Left lung (tissue), 4 donors: ENCODE measurements at regions not wholly inside any gene's neighbourhood (a gene's known extent, or its start where the extent isn't known, plus 50 kb on each side); places are given as distances from the start of the nearest gene placed in this dataset.

Experiments used
- ATAC-seq: fragments of 200-7000 bp; cut with Tn5 transposase; one replicate; pipeline ENCODE4 v1.9.1; 2020; ENCODE audit warnings: moderate library complexity
- DNase-seq, 4 donors: peaks; one replicate each; pipeline ENCODE4 v3.0.0-alpha.2; 2013 to 2020
- H3K27ac ChIP-seq, 2 donors: fragments of 200-600 bp; sonication (generic) in 1 of 2; one replicate each; pipeline versions ENCODE4 v1.5.0 to v1.8.0; 2020 to 2021
- H3K27me3 ChIP-seq, 2 donors: fragments of 200-600 bp; sonication (generic) in 1 of 2; one replicate each; pipeline versions ENCODE4 v1.5.0 to v1.8.0; 2020 to 2021
- H3K36me3 ChIP-seq, 2 donors: fragments of 200-600 bp; sonication (generic) in 1 of 2; one replicate each; pipeline versions ENCODE4 v1.5.0 to v1.8.0; 2020 to 2021
- H3K4me1 ChIP-seq, 2 donors: fragments of 200-600 bp; one replicate each; pipeline ENCODE4 v1.8.0; 2021
- H3K4me3 ChIP-seq, 2 donors: fragments of 200-600 bp; sonication (generic) in 1 of 2; one replicate each; pipeline versions ENCODE4 v1.5.0 to v1.8.0; 2020 to 2021; ENCODE audit warnings: mild to moderate bottlenecking in 1 of 2
- H3K9me3 ChIP-seq, 2 donors: fragments of 200-600 bp; sonication (generic) in 1 of 2; one replicate each; pipeline versions ENCODE4 v1.5.0 to v1.8.0; 2020 to 2021
- CTCF ChIP-seq, 2 donors: fragments of 200-600 bp; sonication (generic) in 1 of 2; IDR thresholded peaks; one replicate each; pipeline versions ENCODE4 v1.5.0 to v1.8.0; 2021; ENCODE audit warnings: antibody characterized with exemption in 2 of 2
- intact Hi-C, 2 donors: fragments of 100-400 bp; cut with DNase I; formaldehyde crosslinking; loops; one replicate each; pipeline versions ENCODE4 v1.11.2 to v1.14.2; 2022
- donor health status: DM: no; HTN: yes; CAD: no.
- donor health status: DM: no; HTN: no; CAD: no.

- Histone ChIP-seq H3K4me3 (no peak overlapping the region), H3K4me1 (no peaks in the 10 kb centered on the region), H3K27ac (no peak overlapping the region), H3K36me3 (no peaks in the 10 kb centered on the region), H3K27me3 (no peaks in the 10 kb centered on the region), H3K9me3 (peaks cover 0 to 2% of the 10 kb centered on the region in 2 donors)
- intact Hi-C loops = no loop called here
- DNase-seq (no peak), ATAC-seq (no peak)
- TF ChIP-seq CTCF (IDR thresholded peaks at IDR 0.05) = no peak
Observed at GRCh38 chr6:141498977-141499376, 633.7 kb upstream of the GJE1 start.

GRCh38 chr6:141492521-141493284, 640.0 kb upstream of the GJE1 start:
- no peak for ATAC-seq
- Histone ChIP-seq H3K4me1 (no peaks in the 10 kb centered on the region), H3K27me3 (no peaks in the 10 kb centered on the region), H3K4me3 (no peak overlapping the region), H3K27ac (no peak overlapping the region), H3K36me3 (no peaks in the 10 kb centered on the region), H3K9me3 (peaks cover 0 to 2% of the 10 kb centered on the region in 2 donors)
- intact Hi-C loops = no loop called here
- TF ChIP-seq CTCF (IDR thresholded peaks at IDR 0.05) = no peak
- no peak for DNase-seq

- Histone ChIP-seq H3K27ac (no peak overlapping the region), H3K27me3 (no peaks in the 10 kb centered on the region), H3K9me3 (no peaks in the 10 kb centered on the region), H3K36me3 (no peaks in the 10 kb centered on the region), H3K4me3 (no peak overlapping the region), H3K4me1 (no peaks in the 10 kb centered on the region)
- intact Hi-C loops = no loop called here
- ATAC-seq (no peak), DNase-seq (no peak)
- TF ChIP-seq CTCF (IDR thresholded peaks at IDR 0.05) = no peak
Observed at GRCh38 chr6:141491684-141492083, 641.0 kb upstream of the GJE1 start.

- TF ChIP-seq CTCF (IDR thresholded peaks at IDR 0.05) = no peak
- H3K4me3 ChIP-seq = no peak overlapping the region
- intact Hi-C loops = no loop called here
- H3K36me3 ChIP-seq = no peaks in the 10 kb centered on the region
- ATAC-seq = no peak
- H3K9me3 ChIP-seq = no peaks in the 10 kb centered on the region
- no peaks in the 10 kb centered on the region for H3K27me3 ChIP-seq
- H3K4me1 ChIP-seq = no peaks in the 10 kb centered on the region
- DNase-seq = no peak
- H3K27ac ChIP-seq = no peak overlapping the region
Observed at GRCh38 chr6:141490982-141491381, 641.7 kb upstream of the GJE1 start.

- ATAC-seq (no peak), DNase-seq (no peak)
- Histone ChIP-seq H3K9me3 (no peaks in the 10 kb centered on the region), H3K4me1 (peaks cover 3 to 16% of the 10 kb centered on the region in 2 donors), H3K36me3 (no peaks in the 10 kb centered on the region), H3K27ac (no peak overlapping the region), H3K4me3 (no peak overlapping the region), H3K27me3 (no peaks in the 10 kb centered on the region)
- TF ChIP-seq CTCF (IDR thresholded peaks at IDR 0.05) = no peak
- intact Hi-C loops = no loop called here
Observed at GRCh38 chr6:141488488-141488887, 644.2 kb upstream of the GJE1 start.
